Vagina (tissue), 2 donors: ENCODE measurements at regions not wholly inside any gene's neighbourhood (a gene's known extent, or its start where the extent isn't known, plus 50 kb on each side); places are given as distances from the start of the nearest gene placed in this dataset.

Experiments used
- POLR2A ChIP-seq, 2 donors: fragments of 450-650 bp; IDR thresholded peaks; one replicate each; pipeline ENCODE4 v1.6.1; 2017; ENCODE audit warnings: antibody characterized with exemption in 2 of 2, mild to moderate bottlenecking in 2 of 2, moderate library complexity in 2 of 2
- POLR2AphosphoS5 ChIP-seq, 2 donors: sonication (generic); formaldehyde crosslinking; IDR thresholded peaks; one replicate each; pipeline ENCODE4 v1.9.0; 2017; ENCODE audit warnings: antibody characterized with exemption in 2 of 2, mild to moderate bottlenecking in 2 of 2, low read depth in 1 of 2; ENCODE audit not compliant: insufficient read depth in 1 of 2
- TF ChIP-seq, protein P1 (sequence below), 3 experiments: fragments of 450-650 bp in 2 of 3; fragments of 200-600 bp in 1 of 3; sonication (generic) in 1 of 3; IDR thresholded peaks; one replicate each; pipeline ENCODE4 v1.5.1; 2017 to 2019; ENCODE audit warnings: antibody characterized with exemption in 3 of 3, mild to moderate bottlenecking in 2 of 3, moderate library complexity in 2 of 3

DNA sequence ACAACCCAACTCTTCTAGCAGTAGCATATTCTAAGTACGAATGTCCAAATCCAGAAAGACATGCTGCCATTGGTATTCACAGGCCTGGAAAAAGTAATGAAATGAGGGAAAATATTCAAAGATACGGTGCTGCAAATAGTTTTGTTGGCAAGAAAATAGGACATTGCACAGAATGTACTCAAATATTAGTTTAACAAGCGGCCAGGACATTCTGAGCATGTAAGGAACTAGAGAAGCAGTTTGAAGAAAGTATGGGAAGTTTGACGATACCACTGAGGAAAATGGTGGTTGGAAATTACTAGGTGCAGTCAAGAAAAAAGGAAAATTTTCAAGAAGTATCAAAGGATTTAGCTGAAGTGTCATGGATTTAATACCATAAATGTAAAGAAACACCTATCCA is 468.0 kb upstream of the GRIN3A start:
- TF ChIP-seq, protein P1, sequence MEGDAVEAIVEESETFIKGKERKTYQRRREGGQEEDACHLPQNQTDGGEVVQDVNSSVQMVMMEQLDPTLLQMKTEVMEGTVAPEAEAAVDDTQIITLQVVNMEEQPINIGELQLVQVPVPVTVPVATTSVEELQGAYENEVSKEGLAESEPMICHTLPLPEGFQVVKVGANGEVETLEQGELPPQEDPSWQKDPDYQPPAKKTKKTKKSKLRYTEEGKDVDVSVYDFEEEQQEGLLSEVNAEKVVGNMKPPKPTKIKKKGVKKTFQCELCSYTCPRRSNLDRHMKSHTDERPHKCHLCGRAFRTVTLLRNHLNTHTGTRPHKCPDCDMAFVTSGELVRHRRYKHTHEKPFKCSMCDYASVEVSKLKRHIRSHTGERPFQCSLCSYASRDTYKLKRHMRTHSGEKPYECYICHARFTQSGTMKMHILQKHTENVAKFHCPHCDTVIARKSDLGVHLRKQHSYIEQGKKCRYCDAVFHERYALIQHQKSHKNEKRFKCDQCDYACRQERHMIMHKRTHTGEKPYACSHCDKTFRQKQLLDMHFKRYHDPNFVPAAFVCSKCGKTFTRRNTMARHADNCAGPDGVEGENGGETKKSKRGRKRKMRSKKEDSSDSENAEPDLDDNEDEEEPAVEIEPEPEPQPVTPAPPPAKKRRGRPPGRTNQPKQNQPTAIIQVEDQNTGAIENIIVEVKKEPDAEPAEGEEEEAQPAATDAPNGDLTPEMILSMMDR (IDR thresholded peaks at IDR 0.05) = no peak
- TF ChIP-seq POLR2A (IDR thresholded peaks at IDR 0.05) = no peak
- TF ChIP-seq POLR2AphosphoS5 (IDR thresholded peaks at IDR 0.05; ENCODE audit: insufficient read depth in 1 of 2, low read depth in 1 of 2) = no peak
